DND-41 (cell line): ENCODE measurements at regions not wholly inside any gene's neighbourhood (a gene's known extent, or its start where the extent isn't known, plus 50 kb on each side); places are given as distances from the start of the nearest gene placed in this dataset.

Source experiments
- ATAC-seq: fragments of 200-7000 bp; cut with Tn5 transposase; 3 replicates; pipeline ENCODE4 v1.9.1; 2021; ENCODE audit warnings: low read depth; ENCODE audit not compliant: insufficient read depth
- DNase-seq: peaks from one replicate; pipeline ENCODE4 v3.0.0-alpha.2; 2020
- H2AFZ ChIP-seq: 2 replicates; pipeline ENCODE4 v1.6.0; 2012; ENCODE audit warnings: low read depth, low read length
- H3K27ac ChIP-seq: 2 replicates; pipeline ENCODE4 v1.5.1; 2012; ENCODE audit warnings: low read length, inconsistent platforms
- H3K27me3 ChIP-seq: fragments of 200-600 bp; sonication (generic); 2 replicates; pipeline ENCODE4 v1.6.0; 2012; ENCODE audit warnings: low read length, mild to moderate bottlenecking, inconsistent platforms; ENCODE audit not compliant: insufficient read depth, poor library complexity
- H3K36me3 ChIP-seq: 2 replicates; pipeline ENCODE4 v1.5.1; 2012; ENCODE audit warnings: low read length, inconsistent platforms; ENCODE audit not compliant: insufficient read depth
- H3K4me1 ChIP-seq: 2 replicates; pipeline ENCODE4 v1.5.1; 2012; ENCODE audit warnings: mild to moderate bottlenecking, low read length; ENCODE audit not compliant: insufficient read depth
- H3K4me2 ChIP-seq: 2 replicates; pipeline ENCODE4 v1.6.0; 2012; ENCODE audit warnings: mild to moderate bottlenecking, moderate library complexity, low read length, inconsistent platforms; ENCODE audit not compliant: insufficient read depth
- H3K4me3 ChIP-seq, 2 experiments: fragments of 200-600 bp in 1 of 2; shearing (Covaris generic) in 1 of 2; 2 replicates each; pipeline ENCODE4 v1.5.1; 2012 to 2016; ENCODE audit warnings: inconsistent platforms in 2 of 2, low read length in 2 of 2, mild to moderate bottlenecking in 2 of 2, low read depth in 1 of 2, moderate library complexity in 1 of 2
- H3K79me2 ChIP-seq: 2 replicates; pipeline ENCODE4 v1.6.0; 2012; ENCODE audit warnings: low read length, inconsistent platforms; ENCODE audit not compliant: insufficient read depth
- H3K9ac ChIP-seq: 2 replicates; pipeline ENCODE4 v1.6.0; 2012; ENCODE audit warnings: low read depth, mild to moderate bottlenecking, inconsistent platforms, low read length, moderate library complexity
- H3K9me3 ChIP-seq: 2 replicates; pipeline ENCODE4 v1.5.1; 2012; ENCODE audit warnings: low read length, moderate library complexity, mild to moderate bottlenecking, inconsistent platforms; ENCODE audit not compliant: insufficient read depth, severe bottlenecking
- H4K20me1 ChIP-seq: 2 replicates; pipeline ENCODE4 v1.6.0; 2012; ENCODE audit warnings: low read length; ENCODE audit not compliant: insufficient read depth
- CTCF ChIP-seq: IDR thresholded peaks from 2 replicates; pipeline ENCODE4 v1.5.1; 2012; ENCODE audit warnings: borderline replicate concordance, low read length, moderate library complexity, mild to moderate bottlenecking; ENCODE audit not compliant: poor library complexity, severe bottlenecking; ENCODE audit errors: extremely low read depth
- EZH2 ChIP-seq: IDR thresholded peaks from 3 replicates; pipeline ENCODE4 v1.6.1; 2012; ENCODE audit warnings: borderline replicate concordance, low read depth, mild to moderate bottlenecking, moderate library complexity, low read length, inconsistent platforms; ENCODE audit not compliant: severe bottlenecking

- no peaks in the 10 kb centered on the region for H4K20me1 ChIP-seq
- DNase-seq (no peak), ATAC-seq (peak; percentile 27; the same call in 1 of the 3 replicates)
- TF ChIP-seq EZH2 = no peak
- no peak for TF ChIP-seq CTCF
- H3K9me3 ChIP-seq = no peaks in the 10 kb centered on the region
- H3K4me2 ChIP-seq = no peak overlapping the region
- H2AFZ ChIP-seq = peak overlapping the region; percentile 27; the same call in 1 of the 2 replicates
- peaks cover 14% of the 10 kb centered on the region; the same call in 1 of the 2 replicates for H3K4me1 ChIP-seq
- no peak overlapping the region for H3K4me3 ChIP-seq
- no peak overlapping the region for H3K9ac ChIP-seq
- no peaks in the 10 kb centered on the region for H3K36me3 ChIP-seq
- no peaks in the 10 kb centered on the region for H3K27me3 ChIP-seq
- no peak overlapping the region for H3K27ac ChIP-seq
- H3K79me2 ChIP-seq = no peaks in the 10 kb centered on the region
These were observed 110.6 kb upstream of the ARPP21 start for GRCh38 chr3:35528728-35529127.

- Histone ChIP-seq H3K4me3 (no peak overlapping the region), H3K4me2 (no peak overlapping the region), H2AFZ (no peak overlapping the region), H3K4me1 (peaks cover 14% of the 10 kb centered on the region; the same call in 1 of the 2 replicates), H3K36me3 (no peaks in the 10 kb centered on the region), H4K20me1 (no peaks in the 10 kb centered on the region), H3K27me3 (no peaks in the 10 kb centered on the region), H3K79me2 (no peaks in the 10 kb centered on the region), H3K27ac (no peak overlapping the region), H3K9me3 (no peaks in the 10 kb centered on the region), H3K9ac (no peak overlapping the region)
- ATAC-seq = no peak
- no peak for DNase-seq
- TF ChIP-seq EZH2 (no peak), CTCF (no peak)
These were observed 110.0 kb upstream of the ARPP21 start for GRCh38 chr3:35529337-35529736.

- H3K9me3 ChIP-seq = no peaks in the 10 kb centered on the region
These were observed 102.1 kb upstream of the ARPP21 start for GRCh38 chr3:35537265-35537664.

More at GRCh38 chr3:35537265-35537664, 102.1 kb upstream of the ARPP21 start:
- H3K79me2 ChIP-seq = no peaks in the 10 kb centered on the region
- no peaks in the 10 kb centered on the region for H4K20me1 ChIP-seq
- ATAC-seq = peak; percentile 37; the same call in 2 of the 3 replicates
- peak overlapping the region; percentile 48; the same call in 1 of the 2 replicates for H3K27ac ChIP-seq
- no peaks in the 10 kb centered on the region for H3K27me3 ChIP-seq
- peak overlapping the region; percentile 56; the same call in 1 of the 2 replicates for H2AFZ ChIP-seq
- H3K9ac ChIP-seq = no peak overlapping the region
- peak; percentile 23 for DNase-seq
- no peak for TF ChIP-seq EZH2
- no peak for TF ChIP-seq CTCF
- H3K36me3 ChIP-seq = no peaks in the 10 kb centered on the region
- H3K4me2 ChIP-seq = no peak overlapping the region
- H3K4me3 ChIP-seq = no peak overlapping the region
- peaks cover 9% of the 10 kb centered on the region; the same call in 1 of the 2 replicates for H3K4me1 ChIP-seq
